SJCRH30 (cell line): ENCODE measurements at regions not wholly inside any gene's neighbourhood (a gene's known extent, or its start where the extent isn't known, plus 50 kb on each side); places are given as distances from the start of the nearest gene placed in this dataset.
"Not testable (repeated sequence)": the region's sequence is repeated elsewhere in the genome, so short reads cannot be mapped to it uniquely, and the experiment has no call there.

Source experiments
- DNase-seq, 2 experiments: peaks; one replicate each; pipeline ENCODE4 v3.0.0-alpha.2; 2015 to 2020
- H3K27ac ChIP-seq: fragments of 250-450 bp; sonication (Bioruptor Pico); 2 replicates; pipeline ENCODE4 v1.5.1; 2020; ENCODE audit warnings: mild to moderate bottlenecking, moderate library complexity
- H3K27me3 ChIP-seq: fragments of 250-450 bp; sonication (Bioruptor Pico); 2 replicates; pipeline ENCODE4 v1.5.1; 2020; ENCODE audit warnings: mild to moderate bottlenecking, moderate library complexity
- H3K36me3 ChIP-seq: fragments of 250-450 bp; sonication (Bioruptor Pico); 2 replicates; pipeline ENCODE4 v1.5.1; 2020; ENCODE audit warnings: mild to moderate bottlenecking, moderate library complexity
- H3K4me1 ChIP-seq: fragments of 250-450 bp; sonication (Bioruptor Pico); 2 replicates; pipeline ENCODE4 v1.5.1; 2020; ENCODE audit warnings: mild to moderate bottlenecking, moderate library complexity
- H3K4me3 ChIP-seq: fragments of 250-450 bp; sonication (Bioruptor Pico); 2 replicates; pipeline ENCODE4 v1.5.1; 2020; ENCODE audit warnings: mild to moderate bottlenecking, moderate library complexity
- H3K9me3 ChIP-seq: fragments of 250-450 bp; sonication (Bioruptor Pico); replicated peaks from 2 replicates; pipeline ENCODE4 v1.5.1; 2020; ENCODE audit warnings: mild to moderate bottlenecking, moderate library complexity

GRCh38 chr14:106808458-106808857 lies 1282.1 kb downstream of the TMEM121 start:
- H3K4me1 ChIP-seq, result no peaks in the 10 kb centered on the region
- no peaks in the 10 kb centered on the region for H3K27me3 ChIP-seq
- H3K27ac ChIP-seq, result no peak overlapping the region
- no peaks in the 10 kb centered on the region for H3K9me3 ChIP-seq
- no peaks in the 10 kb centered on the region for H3K36me3 ChIP-seq
- no peak overlapping the region for H3K4me3 ChIP-seq
- no peak for DNase-seq

- Histone ChIP-seq H3K4me1 (no peaks in the 10 kb centered on the region), H3K36me3 (no peaks in the 10 kb centered on the region), H3K27me3 (peaks cover 1% of the 10 kb centered on the region; the same call in 1 of the 2 replicates), H3K4me3 (no peak overlapping the region), H3K27ac (no peak overlapping the region), H3K9me3 (no peaks in the 10 kb centered on the region)
- no peak for DNase-seq
These were observed 1282.5 kb downstream of the TMEM121 start for GRCh38 chr14:106808907-106809306.

DNA sequence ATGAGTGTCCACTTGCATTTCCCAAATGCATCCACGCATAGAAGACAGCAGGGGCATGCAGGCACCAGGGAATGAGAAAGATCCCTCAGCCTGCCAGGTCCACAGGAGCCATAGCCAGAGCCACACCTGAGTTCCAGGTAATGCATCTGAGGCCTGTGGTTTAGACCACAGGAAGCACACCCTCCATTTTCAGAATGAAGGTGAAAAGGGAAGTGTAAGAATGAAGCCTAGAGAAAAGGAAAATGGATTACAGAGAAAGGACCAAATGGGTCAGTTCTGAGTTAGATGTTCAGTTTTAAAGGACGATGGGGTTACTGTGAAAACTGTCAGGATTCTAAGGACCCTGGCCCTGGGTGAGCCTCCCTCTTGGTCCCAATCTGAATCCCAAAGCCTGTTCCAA lies 1283.2 kb downstream of the TMEM121 start:
- H3K9me3 ChIP-seq, result no peaks in the 10 kb centered on the region
- no peaks in the 10 kb centered on the region for H3K4me1 ChIP-seq
- no peak overlapping the region for H3K27ac ChIP-seq
- DNase-seq, result no peak
- no peak overlapping the region for H3K4me3 ChIP-seq
- peaks cover 3% of the 10 kb centered on the region; the same call in 1 of the 2 replicates for H3K27me3 ChIP-seq
- no peaks in the 10 kb centered on the region for H3K36me3 ChIP-seq

- not testable (repeated sequence) for H3K27ac ChIP-seq, H3K27me3 ChIP-seq, H3K9me3 ChIP-seq, H3K4me3 ChIP-seq, H3K4me1 ChIP-seq, H3K36me3 ChIP-seq, DNase-seq
These were observed 1283.8 kb downstream of the TMEM121 start for GRCh38 chr14:106810168-106810567.

- Histone ChIP-seq H3K4me3 (no peak overlapping the region), H3K9me3 (no peaks in the 10 kb centered on the region), H3K27ac (no peak overlapping the region), H3K36me3 (no peaks in the 10 kb centered on the region), H3K4me1 (no peaks in the 10 kb centered on the region), H3K27me3 (peaks cover 3% of the 10 kb centered on the region; the same call in 1 of the 2 replicates)
- DNase-seq, result no peak
These were observed 1284.8 kb downstream of the TMEM121 start for GRCh38 chr14:106811162-106811561.

DNA sequence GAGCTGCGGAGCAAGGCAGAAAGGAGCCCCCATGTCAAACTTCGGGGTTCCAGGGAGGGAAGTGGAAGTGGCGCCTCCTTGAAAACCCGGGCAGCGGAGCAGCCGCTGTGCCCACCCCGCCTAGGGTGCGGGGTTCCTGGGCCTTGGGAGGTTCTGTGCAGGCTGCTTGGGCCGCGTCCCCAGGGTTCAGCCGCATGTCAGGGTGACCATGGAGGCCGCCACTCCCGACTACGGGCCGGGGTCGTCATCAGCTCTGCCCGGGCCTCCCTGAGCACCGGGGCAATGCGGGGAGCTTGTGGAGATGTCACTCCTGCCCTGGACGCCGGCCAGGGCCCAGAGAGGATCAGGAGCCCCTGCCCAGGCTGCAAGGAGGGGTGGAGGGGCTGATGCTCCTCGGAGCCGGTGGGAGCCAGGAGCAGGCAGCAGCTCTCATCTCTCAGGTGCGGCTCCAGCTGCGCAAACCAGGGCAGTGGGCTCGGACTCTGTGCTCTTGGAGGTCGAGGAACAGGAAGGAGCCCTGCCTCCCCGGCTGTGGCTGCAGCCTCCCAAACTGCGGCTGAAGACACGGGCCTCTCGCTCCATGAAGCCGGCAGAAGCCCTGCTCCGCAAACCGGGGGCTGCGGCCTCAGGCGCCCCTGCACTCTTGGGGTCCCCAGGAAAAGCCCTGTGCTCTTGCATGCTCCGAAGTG lies 1286.5 kb downstream of the TMEM121 start:
- no peak overlapping the region for H3K27ac ChIP-seq
- H3K4me1 ChIP-seq, result no peaks in the 10 kb centered on the region
- H3K36me3 ChIP-seq, result no peaks in the 10 kb centered on the region
- DNase-seq, result no peak
- H3K27me3 ChIP-seq, result peaks cover 3% of the 10 kb centered on the region; the same call in 1 of the 2 replicates
- no peak overlapping the region for H3K4me3 ChIP-seq
- H3K9me3 ChIP-seq, result 0 out of 2 replicates have a peak, but pooled peaks cover 5% of the 10 kb centered on the region

- DNase-seq, result no peak
- H3K27me3 ChIP-seq, result peaks cover 3% of the 10 kb centered on the region; the same call in 1 of the 2 replicates
- no peak overlapping the region for H3K27ac ChIP-seq
- H3K9me3 ChIP-seq, result 0 out of 2 replicates have a peak, but pooled peaks cover 5% of the 10 kb centered on the region
- no peaks in the 10 kb centered on the region for H3K4me1 ChIP-seq
- no peaks in the 10 kb centered on the region for H3K36me3 ChIP-seq
- no peak overlapping the region for H3K4me3 ChIP-seq
These were observed 1287.1 kb downstream of the TMEM121 start for GRCh38 chr14:106813477-106813823.

DNA sequence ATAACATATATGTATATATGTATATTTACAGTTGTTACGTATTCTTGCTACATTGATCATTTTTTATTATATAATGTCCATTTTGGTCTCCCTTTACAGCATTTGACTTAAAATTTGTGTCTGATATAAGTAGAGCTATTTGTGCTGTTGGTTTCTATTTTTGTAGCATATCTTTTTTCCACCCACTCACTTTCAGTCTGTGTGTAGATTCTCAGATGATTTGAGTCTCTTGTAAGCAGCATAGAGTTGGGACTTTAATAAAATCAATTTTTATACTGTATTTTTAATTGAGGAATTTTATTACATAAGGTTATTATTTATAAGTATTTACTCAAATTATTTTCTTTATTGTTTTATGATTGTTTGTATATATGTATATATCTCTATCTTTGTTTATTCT lies 1293.7 kb downstream of the TMEM121 start:
- DNase-seq, result no peak
- Histone ChIP-seq H3K4me3 (no peak overlapping the region), H3K36me3 (no peaks in the 10 kb centered on the region)

GRCh38 chr14:106821119-106821518 lies 1294.7 kb downstream of the TMEM121 start:
- no peak for DNase-seq
- Histone ChIP-seq H3K9me3 (0 out of 2 replicates have a peak, but pooled peaks cover 5% of the 10 kb centered on the region), H3K36me3 (no peaks in the 10 kb centered on the region), H3K4me3 (no peak overlapping the region), H3K4me1 (no peaks in the 10 kb centered on the region), H3K27me3 (peaks cover 4% of the 10 kb centered on the region), H3K27ac (no peak overlapping the region)

More for the DNA sequence above, 1293.7 kb downstream of the TMEM121 start:
- H3K27ac ChIP-seq, result no peak overlapping the region
- H3K27me3 ChIP-seq, result peaks cover 4% of the 10 kb centered on the region
- H3K9me3 ChIP-seq, result 0 out of 2 replicates have a peak, but pooled peaks cover 5% of the 10 kb centered on the region
- no peaks in the 10 kb centered on the region for H3K4me1 ChIP-seq

- no peaks in the 10 kb centered on the region for H3K36me3 ChIP-seq
- peaks cover 4% of the 10 kb centered on the region for H3K27me3 ChIP-seq
- no peak for DNase-seq
- H3K9me3 ChIP-seq, result no peaks in the 10 kb centered on the region
- no peak overlapping the region for H3K27ac ChIP-seq
- H3K4me1 ChIP-seq, result no peaks in the 10 kb centered on the region
- no peak overlapping the region for H3K4me3 ChIP-seq
These were observed 1296.5 kb downstream of the TMEM121 start for GRCh38 chr14:106822905-106823304.

DNA sequence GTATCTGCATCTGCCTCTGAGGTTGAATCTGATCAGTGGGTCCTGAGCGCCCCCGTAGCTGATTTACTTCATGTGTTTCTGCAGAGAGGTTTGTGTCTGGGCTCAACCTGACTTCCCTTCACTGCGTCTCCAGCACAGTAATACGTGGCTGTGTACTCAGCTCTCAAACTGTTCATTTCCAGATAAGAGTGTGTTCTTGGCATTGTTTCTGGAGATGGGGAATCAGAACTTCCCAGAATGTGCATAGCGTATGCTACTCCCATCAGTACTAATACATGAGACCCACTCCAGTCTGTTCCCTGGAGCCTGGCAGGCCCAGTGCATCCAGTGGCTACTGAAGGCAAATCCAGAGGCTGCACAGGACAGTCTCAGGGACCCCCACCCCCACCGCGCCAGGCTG lies 1297.2 kb downstream of the TMEM121 start:
- H3K36me3 ChIP-seq, result no peaks in the 10 kb centered on the region
- H3K27ac ChIP-seq, result no peak overlapping the region
- no peak overlapping the region for H3K4me3 ChIP-seq
- no peak for DNase-seq
- peaks cover 4% of the 10 kb centered on the region for H3K27me3 ChIP-seq
- no peaks in the 10 kb centered on the region for H3K9me3 ChIP-seq
- no peaks in the 10 kb centered on the region for H3K4me1 ChIP-seq

- H3K9me3 ChIP-seq, result no peaks in the 10 kb centered on the region
- H3K27ac ChIP-seq, result no peak overlapping the region
- no peak for DNase-seq
These were observed 1300.5 kb downstream of the TMEM121 start for GRCh38 chr14:106826833-106827369.

DNA sequence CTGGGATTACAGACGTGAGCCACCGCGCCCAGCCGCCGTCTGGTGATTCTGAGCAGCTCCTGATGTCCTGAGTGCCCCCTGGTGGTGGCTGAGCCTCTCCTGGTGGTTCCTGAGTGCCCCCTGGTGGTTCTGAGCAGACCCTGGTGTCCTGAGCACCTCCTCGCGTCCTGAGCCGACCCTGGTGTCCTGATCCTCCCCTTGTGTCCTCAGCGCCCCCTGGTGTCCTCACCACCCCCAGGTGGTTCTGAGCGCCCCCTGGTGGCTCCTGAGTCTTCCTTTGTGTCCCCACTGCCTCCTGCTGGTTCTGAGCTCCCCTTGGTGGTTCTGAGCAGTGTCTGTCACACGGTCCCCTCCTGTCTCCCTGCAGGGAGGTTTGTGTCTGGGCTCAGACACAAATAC lies 1304.9 kb downstream of the TMEM121 start:
- Histone ChIP-seq H3K9me3 (no peaks in the 10 kb centered on the region), H3K36me3 (no peaks in the 10 kb centered on the region), H3K27me3 (no peaks in the 10 kb centered on the region), H3K27ac (no peak overlapping the region), H3K4me1 (no peaks in the 10 kb centered on the region), H3K4me3 (no peak overlapping the region)
- peak; percentile 35 to 38 for DNase-seq

More at GRCh38 chr14:106826833-106827369, 1300.5 kb downstream of the TMEM121 start:
- Histone ChIP-seq H3K4me1 (no peaks in the 10 kb centered on the region), H3K36me3 (no peaks in the 10 kb centered on the region), H3K27me3 (peaks cover 4% of the 10 kb centered on the region), H3K4me3 (no peak overlapping the region)

DNA sequence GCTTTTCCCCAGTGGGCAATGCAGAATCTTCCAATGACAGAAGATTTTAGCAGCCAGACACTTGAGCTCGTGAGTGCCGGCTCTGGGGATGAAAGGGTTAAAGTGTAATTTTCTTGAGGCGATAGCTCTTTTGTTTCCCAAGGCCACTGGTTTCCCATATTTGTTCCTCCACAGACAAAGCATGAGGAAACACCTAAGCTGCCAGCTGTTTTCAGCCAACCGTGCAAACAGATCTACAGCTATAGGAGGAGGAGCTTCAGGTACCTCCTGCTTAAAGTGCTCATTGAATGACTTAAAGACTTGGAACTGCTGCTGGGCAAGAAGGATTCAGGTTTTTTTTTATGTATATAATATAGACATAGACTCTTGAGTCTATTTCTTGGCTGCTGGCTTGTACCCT lies 1311.5 kb downstream of the TMEM121 start:
- no peaks in the 10 kb centered on the region for H3K36me3 ChIP-seq
- no peaks in the 10 kb centered on the region for H3K9me3 ChIP-seq
- H3K27ac ChIP-seq, result no peak overlapping the region
- no peak for DNase-seq
- H3K4me1 ChIP-seq, result no peaks in the 10 kb centered on the region
- no peak overlapping the region for H3K4me3 ChIP-seq
- no peaks in the 10 kb centered on the region for H3K27me3 ChIP-seq

- H3K36me3 ChIP-seq, result no peaks in the 10 kb centered on the region
- DNase-seq, result no peak
These were observed 1312.8 kb downstream of the TMEM121 start for GRCh38 chr14:106838991-106839769.

More at GRCh38 chr14:106838991-106839769, 1312.8 kb downstream of the TMEM121 start:
- Histone ChIP-seq H3K4me1 (no peaks in the 10 kb centered on the region), H3K27me3 (no peaks in the 10 kb centered on the region), H3K27ac (no peak overlapping the region), H3K9me3 (no peaks in the 10 kb centered on the region), H3K4me3 (no peak overlapping the region)
